ENCODE measurements at regions not wholly inside any gene's neighbourhood (a gene's known extent, or its start where the extent isn't known, plus 50 kb on each side); places are given as distances from the start of the nearest gene placed in this dataset.

- no peak for TF ChIP-seq CTCF (IDR thresholded peaks at IDR 0.05; ENCODE audit: low read depth, low read length, missing control alignments)
- no peak for DNase-seq (ENCODE audit: low read depth)
- no peak overlapping the region for H3K4me3 ChIP-seq (ENCODE audit: low read depth, low read length)
Observed at GRCh38 chr7:121493553-121493952, 97.4 kb upstream of the FAM3C start.

DNA sequence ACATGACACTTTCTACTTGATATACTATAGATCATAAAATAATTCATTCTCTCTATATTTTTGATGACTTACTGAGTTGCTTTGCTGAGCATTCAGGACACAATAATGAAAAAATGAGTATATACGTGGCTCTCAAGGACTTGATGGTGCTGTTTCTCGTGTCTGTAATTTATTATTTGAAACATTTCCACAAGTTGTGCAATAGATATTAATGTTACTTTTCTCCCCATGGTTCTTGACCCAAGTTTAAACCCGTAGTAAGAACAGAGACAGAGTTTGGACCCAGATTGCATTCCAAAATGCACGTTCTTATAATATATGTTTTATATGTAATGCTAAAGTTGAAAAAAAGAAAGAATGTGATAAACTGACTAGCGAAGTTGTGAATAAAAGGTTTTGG, 94.2 kb upstream of the FAM3C start:
- no peak for DNase-seq (ENCODE audit: low read depth)
- H3K4me3 ChIP-seq (ENCODE audit: low read depth, low read length) = no peak overlapping the region
- TF ChIP-seq CTCF (IDR thresholded peaks at IDR 0.05; ENCODE audit: low read depth, low read length, missing control alignments) = no peak

DNA sequence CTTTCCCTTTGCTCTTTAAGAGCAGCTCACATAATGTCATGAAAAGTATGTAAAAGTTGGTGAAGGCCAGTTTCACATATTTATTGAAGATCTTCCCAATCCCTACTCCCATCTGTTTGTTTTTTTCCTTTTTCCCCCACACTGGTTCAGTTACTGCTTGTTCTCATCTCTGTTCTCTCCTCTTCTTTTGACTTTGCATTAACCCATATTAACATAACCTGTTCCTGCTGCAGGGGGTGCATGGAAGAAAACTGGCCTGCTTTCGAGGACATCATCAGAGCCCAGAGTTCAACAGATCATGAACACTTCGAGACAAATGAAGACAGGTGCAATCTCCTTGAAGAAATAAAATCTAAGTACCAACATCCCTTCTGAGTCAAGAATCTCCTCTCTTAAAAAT, 93.3 kb upstream of the FAM3C start:
- TF ChIP-seq CTCF (IDR thresholded peaks at IDR 0.05; ENCODE audit: low read depth, low read length, missing control alignments) = no peak
- H3K4me3 ChIP-seq (ENCODE audit: low read depth, low read length) = no peak overlapping the region
- DNase-seq (ENCODE audit: low read depth) = no peak

DNA sequence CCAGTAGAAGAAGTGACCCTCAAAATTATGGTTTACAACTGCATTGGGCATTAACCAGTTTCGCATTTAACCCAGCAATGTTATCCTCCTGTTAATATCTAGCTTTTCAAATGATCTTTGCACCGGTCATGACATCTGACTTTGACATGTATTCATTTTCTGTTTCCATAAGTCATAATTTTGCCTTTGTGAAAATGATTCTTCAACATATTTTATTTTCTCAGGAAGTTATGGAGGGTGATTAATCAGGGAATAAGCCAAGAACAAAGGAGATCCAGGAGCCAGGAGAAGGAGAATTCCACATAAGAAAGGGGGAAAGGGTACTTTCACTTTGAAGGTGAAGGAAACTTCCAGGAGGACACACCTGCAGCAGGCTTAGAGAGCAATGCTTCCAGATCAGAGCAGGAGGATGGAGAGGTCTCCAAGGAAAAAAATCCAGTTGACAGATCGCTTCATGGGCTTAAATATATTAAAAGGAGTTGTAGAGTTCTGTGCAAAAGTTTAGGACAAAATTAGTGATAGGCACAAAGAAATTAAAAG, 92.1 kb upstream of the FAM3C start:
- no peak for DNase-seq (ENCODE audit: low read depth)
- H3K4me3 ChIP-seq (ENCODE audit: low read depth, low read length) = no peak overlapping the region
- TF ChIP-seq CTCF (IDR thresholded peaks at IDR 0.05; ENCODE audit: low read depth, low read length, missing control alignments) = no peak

DNA sequence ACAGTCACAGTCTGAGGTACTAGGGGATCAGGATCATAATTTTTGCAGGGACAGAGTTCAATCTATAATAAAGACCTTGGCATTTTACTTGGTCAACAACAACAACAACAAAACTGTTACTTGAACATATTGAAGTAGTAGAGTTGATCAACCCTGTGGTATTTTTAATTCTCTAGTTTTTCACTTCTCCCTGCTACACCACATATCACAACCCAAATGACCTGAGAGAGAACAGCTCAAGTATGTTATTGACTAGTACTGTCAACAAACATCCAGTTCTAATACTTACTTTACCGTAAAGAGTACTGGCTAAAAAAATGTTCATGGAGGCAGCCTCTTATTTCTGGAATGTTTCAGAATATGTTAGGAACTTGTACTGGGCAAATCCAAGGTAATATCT, 90.5 kb upstream of the FAM3C start:
- no peak for TF ChIP-seq CTCF (IDR thresholded peaks at IDR 0.05; ENCODE audit: low read depth, low read length, missing control alignments)
- no peak overlapping the region for H3K4me3 ChIP-seq (ENCODE audit: low read depth, low read length)
- no peak for DNase-seq (ENCODE audit: low read depth)

GRCh38 chr7:121485467-121486243, 89.5 kb upstream of the FAM3C start:
- no peak overlapping the region for H3K4me3 ChIP-seq (ENCODE audit: low read depth, low read length)
- DNase-seq (ENCODE audit: low read depth) = no peak
- no peak for TF ChIP-seq CTCF (IDR thresholded peaks at IDR 0.05; ENCODE audit: low read depth, low read length, missing control alignments)

Data from GM12864 (cell line).